AG04449 (cell line): ENCODE measurements at regions not wholly inside any gene's neighbourhood (a gene's known extent, or its start where the extent isn't known, plus 50 kb on each side); places are given as distances from the start of the nearest gene placed in this dataset.

Experiments used
- CTCF ChIA-PET: fragments of 350-600 bp; formaldehyde crosslinking; extraction: SDS; loops from one replicate; lab custom pipeline; 2021; ENCODE audit warnings: antibody characterized with exemption; lab: Yijun Ruan, JAX
- POLR2A ChIA-PET: fragments of 400-600, 350-600 bp; formaldehyde crosslinking; extraction: SDS; loops from one replicate; lab custom pipeline; 2020; ENCODE audit warnings: antibody characterized with exemption, inconsistent platforms; lab: Yijun Ruan, JAX
- DNase-seq: peaks from one replicate; pipeline ENCODE4 v3.0.0-alpha.2; 2010; ENCODE audit warnings: low read depth, low spot score
- H3K4me3 ChIP-seq: 2 replicates; pipeline ENCODE4 v1.5.1; 2011; ENCODE audit warnings: low read depth, mild to moderate bottlenecking, control low read depth, low read length
- TF ChIP-seq, protein P1 (sequence below): IDR thresholded peaks from one replicate; pipeline ENCODE4 v1.5.1; 2011; ENCODE audit warnings: mild to moderate bottlenecking, moderate library complexity, low read length, control low read depth, inconsistent platforms; ENCODE audit not compliant: insufficient read depth; ENCODE audit errors: missing control alignments

DNA sequence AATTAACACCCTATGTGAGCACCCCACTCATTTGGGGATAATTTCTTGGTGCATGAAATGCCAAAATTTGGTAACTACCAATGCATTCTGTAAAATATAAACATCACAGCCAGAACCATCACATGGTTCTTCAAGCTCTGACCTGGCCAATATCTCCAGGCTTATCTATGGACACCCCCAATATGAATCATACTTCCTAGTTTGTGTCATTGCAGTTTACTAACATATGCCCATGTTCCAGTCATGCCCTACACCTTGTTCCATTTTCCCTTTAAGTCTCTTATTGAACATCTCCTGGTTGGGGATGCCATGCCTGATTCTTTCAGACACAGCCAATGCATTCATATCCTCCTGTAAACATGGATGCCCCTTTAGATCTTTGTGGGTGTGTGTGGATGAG, 572.8 kb upstream of the BTBD3 start:
- POLR2A ChIA-PET: no interaction called here
- H3K4me3 ChIP-seq: no peak overlapping the region
- CTCF ChIA-PET: no interaction called here
- DNase-seq: no peak
- TF ChIP-seq, protein P1, sequence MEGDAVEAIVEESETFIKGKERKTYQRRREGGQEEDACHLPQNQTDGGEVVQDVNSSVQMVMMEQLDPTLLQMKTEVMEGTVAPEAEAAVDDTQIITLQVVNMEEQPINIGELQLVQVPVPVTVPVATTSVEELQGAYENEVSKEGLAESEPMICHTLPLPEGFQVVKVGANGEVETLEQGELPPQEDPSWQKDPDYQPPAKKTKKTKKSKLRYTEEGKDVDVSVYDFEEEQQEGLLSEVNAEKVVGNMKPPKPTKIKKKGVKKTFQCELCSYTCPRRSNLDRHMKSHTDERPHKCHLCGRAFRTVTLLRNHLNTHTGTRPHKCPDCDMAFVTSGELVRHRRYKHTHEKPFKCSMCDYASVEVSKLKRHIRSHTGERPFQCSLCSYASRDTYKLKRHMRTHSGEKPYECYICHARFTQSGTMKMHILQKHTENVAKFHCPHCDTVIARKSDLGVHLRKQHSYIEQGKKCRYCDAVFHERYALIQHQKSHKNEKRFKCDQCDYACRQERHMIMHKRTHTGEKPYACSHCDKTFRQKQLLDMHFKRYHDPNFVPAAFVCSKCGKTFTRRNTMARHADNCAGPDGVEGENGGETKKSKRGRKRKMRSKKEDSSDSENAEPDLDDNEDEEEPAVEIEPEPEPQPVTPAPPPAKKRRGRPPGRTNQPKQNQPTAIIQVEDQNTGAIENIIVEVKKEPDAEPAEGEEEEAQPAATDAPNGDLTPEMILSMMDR: no peak

DNA sequence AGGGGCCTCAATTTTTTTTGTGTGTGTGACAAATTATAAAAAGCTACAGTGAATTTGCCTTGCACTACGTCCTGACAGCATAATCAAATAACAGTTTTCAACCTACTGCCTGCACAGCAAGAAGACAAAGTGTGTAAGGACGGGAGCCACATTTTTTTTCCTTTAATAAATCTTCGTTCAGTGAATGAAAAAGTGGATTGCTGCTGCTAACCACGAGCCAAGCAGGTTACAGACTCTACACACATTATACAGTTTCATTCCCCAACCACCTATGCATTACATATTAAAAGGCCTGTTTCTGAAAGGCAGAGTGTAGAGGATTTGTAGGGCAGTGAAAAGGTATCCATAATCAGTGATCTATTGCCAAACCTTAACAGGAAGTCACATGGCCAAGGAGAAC, 570.0 kb upstream of the BTBD3 start:
- ChIA-PET CTCF (no interaction called here), POLR2A (no interaction called here)
- no peak for DNase-seq
- no peak overlapping the region for H3K4me3 ChIP-seq
- TF ChIP-seq, protein P1: no peak

DNA sequence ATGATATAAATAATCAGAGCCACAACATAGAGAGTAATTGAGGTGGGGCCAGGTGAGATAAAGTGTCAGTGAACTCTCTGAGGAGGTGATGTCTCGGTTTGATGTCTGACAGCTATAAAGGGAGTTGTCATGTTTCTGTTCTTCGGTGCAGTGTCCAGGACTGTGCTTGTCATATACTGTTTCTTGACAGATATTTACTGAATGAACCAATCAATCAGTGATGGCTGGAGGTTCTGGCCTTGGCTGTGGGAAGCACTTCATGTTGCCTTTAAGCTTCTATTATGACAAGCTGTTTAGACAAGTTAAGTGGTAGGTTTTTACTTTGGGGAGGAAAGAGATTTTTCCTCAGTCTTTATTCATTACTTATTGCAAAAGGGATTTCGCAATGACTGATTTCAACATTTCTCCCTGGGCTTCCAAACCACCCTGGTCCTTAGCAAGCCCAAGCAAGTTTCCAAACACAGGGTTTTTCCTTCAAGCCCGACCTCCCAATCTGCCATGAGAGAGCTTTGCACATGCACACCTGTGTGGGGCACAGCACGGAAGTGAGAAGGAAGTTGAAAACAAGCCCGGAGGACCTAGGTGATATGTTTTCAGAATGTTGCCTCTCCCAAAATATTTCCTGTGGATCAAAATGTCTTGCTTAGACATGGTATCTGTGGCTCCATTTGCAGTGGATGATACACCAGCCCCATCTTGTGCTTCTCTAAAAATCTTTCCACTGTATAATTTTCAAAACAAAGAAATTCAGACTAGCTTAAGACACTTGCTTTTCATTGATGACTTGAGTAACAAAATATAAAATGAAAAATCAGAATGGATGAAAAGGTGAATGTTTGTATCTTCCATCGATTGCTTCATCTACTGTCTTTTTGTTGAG, 567.3 kb upstream of the BTBD3 start:
- TF ChIP-seq, protein P1: no peak
- H3K4me3 ChIP-seq: no peak overlapping the region
- DNase-seq: peak; percentile 33
- CTCF ChIA-PET: interaction anchor here (0.6 kb wide), 1 partner anchor 275 kb away, joined by 3 read pairs; no protein-coding TSS in a partner anchor
- POLR2A ChIA-PET: no interaction called here

DNA sequence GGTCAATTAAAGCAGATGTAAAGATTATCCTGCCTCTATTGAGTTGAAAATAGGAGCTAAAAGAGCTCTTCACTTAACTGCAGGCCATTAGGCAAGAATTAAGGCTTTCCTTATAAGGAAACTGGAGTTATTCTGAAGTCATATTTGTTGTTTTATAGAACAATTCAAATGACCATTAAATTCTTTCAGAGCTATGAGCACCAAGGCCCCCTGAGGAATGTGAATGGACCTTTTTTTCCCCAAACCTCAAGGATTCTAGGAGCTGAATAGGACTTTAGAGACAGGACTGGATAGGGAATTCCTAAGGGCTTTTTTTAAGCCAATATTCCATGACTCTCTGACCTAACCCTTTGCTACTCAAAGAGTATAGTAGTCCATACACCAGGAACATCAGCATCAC, 565.7 kb upstream of the BTBD3 start:
- POLR2A ChIA-PET: no interaction called here
- CTCF ChIA-PET: no interaction called here
- H3K4me3 ChIP-seq: no peak overlapping the region
- TF ChIP-seq, protein P1: no peak
- no peak for DNase-seq

DNA sequence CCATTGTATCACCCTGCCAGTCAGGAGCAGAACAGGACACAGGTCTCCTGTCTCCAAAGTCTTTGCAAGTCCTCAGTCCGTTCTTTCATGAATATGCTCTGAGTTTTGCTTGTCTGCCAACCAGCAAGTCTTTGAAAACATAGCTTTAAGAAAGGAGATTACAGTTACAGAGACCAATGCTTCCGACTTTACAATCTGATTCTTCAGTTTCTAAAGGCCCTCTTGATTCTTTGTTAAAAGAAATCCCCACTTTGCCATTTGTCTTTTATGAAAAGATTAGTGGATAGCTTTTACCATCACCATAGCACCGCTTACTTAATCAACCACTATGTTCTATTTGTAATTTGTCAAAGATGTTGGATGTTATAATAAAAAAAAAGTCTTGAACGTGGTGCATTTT, 562.8 kb upstream of the BTBD3 start:
- H3K4me3 ChIP-seq: no peak overlapping the region
- POLR2A ChIA-PET: no interaction called here
- CTCF ChIA-PET: interaction anchor here (1.4 kb wide), 1 partner anchor 681 kb away, joined by 3 read pairs; the partner anchor contains the start of gene JAG1
- TF ChIP-seq, protein P1: no peak
- DNase-seq: no peak

DNA sequence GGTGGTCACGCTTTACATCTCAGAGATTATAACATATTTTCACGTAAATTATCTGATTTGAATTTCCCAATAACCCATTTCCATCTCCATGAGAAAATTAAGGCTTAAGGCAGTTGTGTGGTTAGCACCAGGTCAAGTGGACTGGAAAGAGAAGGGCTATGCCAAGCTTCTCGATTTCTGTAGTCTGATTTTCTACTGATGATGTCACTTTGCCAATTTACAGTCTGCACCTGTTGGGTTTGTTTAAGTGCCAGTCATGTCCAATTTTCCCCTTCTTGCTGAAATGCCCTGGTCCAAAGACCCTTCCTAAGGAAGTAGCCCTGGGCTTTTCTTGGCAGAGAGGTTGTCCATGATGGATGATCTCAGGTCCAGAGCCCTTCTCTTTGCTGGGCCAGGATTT, 562.3 kb upstream of the BTBD3 start:
- ChIA-PET CTCF (interaction anchor here (1.4 kb wide), 1 partner anchor 681 kb away, joined by 3 read pairs; the partner anchor contains the start of gene JAG1), POLR2A (no interaction called here)
- TF ChIP-seq, protein P1: no peak
- no peak for DNase-seq
- no peak overlapping the region for H3K4me3 ChIP-seq
